Fibroblast of skin of left quadriceps (primary cell): ENCODE measurements at regions not wholly inside any gene's neighbourhood (a gene's known extent, or its start where the extent isn't known, plus 50 kb on each side); places are given as distances from the start of the nearest gene placed in this dataset.
"Not testable (repeated sequence)": the region's sequence is repeated elsewhere in the genome, so short reads cannot be mapped to it uniquely, and the experiment has no call there.

ENCODE experiments used
- DNase-seq, 2 experiments: peaks; one replicate each; pipeline ENCODE4 v3.0.0-alpha.2; 2013; ENCODE audit warnings: low read depth in 2 of 2

DNA sequence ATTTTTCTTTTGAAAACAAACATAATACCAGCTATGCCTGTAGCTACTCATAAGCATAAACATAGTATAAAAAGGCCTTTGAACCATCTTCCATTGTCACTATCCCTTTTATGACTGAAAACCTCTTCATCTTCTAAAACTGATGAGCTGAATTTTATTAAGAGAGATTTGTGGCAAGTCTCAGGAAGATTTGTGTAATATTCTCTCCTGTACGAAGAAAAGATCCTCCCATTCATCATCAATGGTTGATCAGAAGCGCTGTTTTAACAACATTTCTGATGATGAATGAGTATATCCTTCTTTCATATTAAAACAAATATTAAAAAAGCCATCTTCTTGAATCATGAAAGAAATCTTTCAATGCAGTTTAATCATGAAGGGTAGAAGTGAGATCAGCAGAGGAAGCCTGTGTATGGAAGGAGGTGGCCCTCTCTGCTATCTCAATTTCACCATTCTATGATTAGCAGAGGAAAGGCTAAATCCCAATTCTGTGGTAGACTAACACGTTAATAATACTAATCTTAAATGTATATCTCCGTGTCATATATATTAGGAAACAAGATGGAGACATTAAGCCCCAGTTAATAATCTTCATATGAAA is 430.2 kb downstream of the FRK start:
- DNase-seq = no peak

DNA sequence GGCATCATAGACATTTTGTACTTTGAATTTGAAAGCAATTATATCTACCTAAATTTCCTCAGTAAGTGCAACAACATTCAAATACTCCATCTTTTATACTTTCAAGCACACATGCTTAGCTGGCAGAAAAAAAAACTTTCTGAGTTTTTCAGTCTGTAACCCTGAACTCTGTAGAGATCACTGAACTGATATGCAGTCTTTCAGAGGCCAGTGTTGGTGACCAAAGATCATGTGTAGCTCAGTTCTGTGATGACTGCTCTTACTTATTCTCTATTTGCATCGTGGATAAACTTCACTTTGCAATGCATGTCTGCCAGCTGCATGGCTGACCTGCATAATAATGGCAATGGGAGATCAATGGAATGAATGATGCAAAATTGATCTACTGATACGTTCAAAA is 431.3 kb downstream of the FRK start:
- DNase-seq = no peak

DNA sequence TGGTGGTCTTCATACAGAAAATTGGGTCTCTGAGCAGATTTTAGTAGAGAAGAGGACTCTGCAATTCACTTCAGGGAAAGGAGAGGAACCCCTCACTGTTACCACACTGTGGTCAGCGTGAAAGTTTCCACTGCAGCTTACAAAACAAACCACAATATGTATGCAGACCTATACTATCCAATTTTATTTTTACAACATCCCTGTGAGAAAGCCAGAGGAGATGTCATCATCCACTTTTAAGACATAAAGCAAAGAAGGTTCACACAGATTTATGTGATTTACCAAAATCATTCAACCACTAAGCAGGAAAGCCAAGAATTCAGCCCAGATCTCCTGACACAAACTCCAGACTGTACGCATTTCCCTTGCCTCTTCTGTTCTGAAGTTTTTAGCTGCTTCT is 442.4 kb downstream of the FRK start:
- peak; percentile 84 to 86 for DNase-seq

DNA sequence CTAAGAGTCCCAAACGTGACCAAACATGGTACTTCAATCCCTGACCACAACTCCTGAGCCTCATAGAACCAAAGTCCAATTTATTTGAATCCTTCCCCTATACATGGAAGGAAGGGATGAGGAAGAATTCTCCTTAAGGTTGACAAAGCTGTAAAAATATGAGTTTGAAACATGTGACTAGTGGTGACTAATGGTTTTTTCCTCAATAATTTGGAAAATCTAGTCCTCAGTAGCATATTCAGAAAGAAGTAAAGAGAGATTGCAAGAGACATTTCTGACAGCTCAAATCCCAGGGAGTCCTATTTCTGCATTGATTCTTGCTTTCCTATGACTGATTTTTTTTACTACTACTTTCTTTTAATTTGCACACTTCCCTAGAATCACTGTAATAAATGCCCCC is 443.7 kb downstream of the FRK start:
- DNase-seq = peak in 1 of 2 experiments; percentile 10

DNA sequence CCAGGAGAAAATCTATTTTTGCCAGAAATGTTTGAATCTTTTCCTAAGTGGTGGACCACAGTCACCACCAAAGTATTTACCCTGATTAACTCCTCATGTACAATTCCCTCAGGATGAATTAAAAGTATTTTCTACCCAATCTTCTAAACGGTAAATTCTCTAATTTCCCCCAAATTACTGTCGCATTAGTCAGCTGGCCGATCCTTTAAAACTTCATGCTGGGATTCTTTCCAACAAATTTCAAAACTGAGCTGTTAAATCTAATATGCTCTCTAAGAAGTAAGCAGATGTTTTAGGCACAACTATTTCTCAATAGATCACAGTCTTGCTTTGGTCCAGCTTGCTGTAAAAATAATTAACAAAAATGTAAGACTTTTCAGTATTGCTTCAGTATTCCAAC is 447.2 kb downstream of the FRK start:
- peak; percentile 100 for DNase-seq

DNA sequence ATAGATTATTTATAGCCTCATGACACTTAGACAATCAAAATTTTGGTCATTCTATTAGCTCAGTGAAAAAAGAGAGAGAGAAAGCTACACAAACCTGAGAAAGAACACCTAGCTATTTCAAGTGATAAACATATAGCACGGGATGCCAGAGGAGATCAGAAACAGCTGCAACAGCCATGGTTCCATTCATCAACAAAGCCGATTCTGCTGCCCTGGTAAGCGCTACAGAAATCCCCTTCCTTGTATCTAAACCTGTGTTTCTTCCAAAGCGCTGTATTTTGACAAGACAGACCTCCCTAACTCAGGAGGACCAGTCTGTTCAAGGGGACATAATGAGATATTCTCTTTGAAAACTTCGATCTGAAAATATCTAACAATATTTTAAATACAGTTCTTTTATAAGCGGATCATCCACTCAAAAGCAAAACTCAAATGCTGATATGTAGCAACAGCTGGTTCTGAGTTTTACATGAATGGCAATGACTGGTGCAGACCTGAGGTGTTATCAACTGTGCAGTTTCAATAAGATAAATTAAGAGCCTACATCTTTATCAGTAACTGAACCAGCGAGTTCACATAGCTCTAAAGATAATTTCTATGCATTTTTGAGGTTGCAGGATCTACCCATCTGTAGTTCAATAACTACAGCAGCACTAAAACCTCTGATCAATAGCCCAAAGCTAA is 447.8 kb downstream of the FRK start:
- no peak for DNase-seq

DNA sequence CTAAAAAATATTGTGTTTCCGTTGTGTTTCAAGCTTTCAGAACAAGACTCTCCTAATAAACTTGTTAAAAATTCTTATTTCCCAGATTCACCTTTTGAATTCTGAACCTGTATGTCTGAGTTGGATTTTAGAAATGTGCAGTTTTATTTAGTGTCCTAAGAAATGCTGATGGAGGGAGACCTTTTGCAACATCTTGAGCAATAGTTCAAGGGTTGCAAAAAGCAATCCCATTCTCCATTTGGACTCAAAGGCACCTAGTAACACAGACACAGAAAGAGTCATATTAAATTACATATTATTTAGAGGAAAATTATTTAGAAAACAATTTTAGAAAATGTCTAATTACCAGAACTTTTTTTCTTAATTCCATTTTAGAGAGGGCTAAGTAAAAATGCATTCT is 448.5 kb downstream of the FRK start:
- no peak for DNase-seq

DNA sequence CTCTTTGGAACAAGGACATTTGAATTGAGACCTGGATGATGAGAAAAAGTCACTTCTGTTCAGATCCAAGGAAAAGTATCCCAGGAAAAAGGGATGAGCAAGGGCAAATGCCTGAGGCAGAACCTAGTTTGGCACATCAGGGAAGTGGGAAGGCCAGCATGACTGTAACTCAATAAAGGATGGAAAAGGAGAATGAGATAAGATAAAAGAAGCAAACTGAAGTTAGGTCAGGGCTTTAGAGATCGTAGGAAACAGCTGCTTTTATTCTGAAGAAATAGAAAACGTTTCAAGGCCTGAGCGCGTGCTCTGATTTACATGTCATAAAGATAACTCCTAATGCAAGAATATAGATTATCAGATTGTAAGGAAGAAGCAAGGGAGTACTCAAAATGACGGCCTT is 450.0 kb downstream of the FRK start:
- no peak for DNase-seq

DNA sequence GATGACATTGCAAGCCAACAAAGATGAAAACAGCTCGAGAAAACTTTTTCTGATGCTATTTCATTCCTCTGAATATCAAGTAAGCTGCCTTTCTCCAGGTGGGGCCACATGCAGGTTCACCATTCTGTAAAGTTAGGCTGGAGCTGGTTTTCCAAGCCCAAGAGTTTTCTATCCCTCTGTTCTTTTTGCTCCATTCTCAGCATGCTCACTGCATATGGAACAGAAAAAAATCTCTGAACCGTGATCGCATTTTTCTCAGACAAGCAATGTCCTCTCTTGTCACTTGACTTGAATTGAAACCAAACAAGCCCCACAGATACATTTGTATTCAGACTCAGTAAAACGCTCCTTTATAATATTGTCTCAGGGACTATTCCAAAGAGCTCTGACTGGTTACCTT is 451.6 kb downstream of the FRK start:
- DNase-seq = no peak

DNA sequence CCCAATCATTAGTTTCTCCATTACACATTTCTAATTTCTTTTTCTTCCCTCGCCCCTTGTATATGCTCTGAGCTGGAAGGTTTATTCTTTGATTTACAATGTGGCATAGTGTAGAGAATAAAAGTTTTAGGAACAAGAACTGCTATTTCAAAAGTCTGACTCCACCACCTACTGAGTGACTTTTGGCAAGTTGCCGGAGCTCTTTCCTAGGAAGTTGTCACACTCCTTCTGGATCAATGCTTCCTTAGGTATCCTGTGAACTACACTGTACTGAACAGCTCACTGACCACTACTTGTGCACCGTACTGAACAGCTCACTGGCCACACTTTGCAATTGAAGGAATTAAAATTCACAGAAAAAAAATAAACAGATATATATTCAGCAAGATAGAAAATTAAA is 458.2 kb downstream of the FRK start:
- DNase-seq = no peak

DNA sequence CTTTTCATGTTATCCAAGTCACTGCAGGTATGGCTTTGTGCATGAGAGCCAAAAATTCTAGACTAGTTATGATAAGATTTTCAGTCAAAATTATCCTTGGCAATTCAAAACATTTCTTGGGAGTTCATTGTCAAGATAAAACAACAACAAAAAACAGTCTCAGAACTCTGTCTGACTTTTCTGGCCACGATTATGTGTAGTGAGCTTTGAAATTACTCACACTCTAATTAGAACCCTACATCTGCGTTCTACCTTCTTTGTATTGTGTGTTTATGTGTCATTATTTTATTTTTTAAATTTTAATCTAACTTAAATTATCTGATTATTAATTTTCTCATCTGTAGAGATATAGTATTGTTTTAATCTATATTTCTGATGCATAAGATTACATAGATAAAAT is 459.2 kb downstream of the FRK start:
- DNase-seq = no peak

DNA sequence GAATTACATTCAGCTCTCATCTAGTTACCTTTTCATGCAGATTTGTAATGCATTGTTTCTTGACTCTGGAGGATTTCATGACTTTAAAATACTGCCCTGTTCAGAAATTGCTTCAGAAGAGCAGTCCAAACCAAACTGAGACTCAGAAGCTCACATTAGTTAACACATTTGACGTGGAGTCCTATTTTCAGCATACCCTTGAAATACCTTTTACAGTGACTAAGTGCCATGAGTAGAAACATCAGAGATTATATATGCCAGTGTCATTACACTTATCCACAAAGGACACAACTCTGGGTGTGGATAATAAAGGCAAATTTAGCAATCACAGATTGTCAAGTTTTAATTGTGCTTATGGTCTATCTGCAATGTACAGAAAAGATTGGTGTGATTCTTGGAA is 459.6 kb downstream of the FRK start:
- no peak for DNase-seq

DNA sequence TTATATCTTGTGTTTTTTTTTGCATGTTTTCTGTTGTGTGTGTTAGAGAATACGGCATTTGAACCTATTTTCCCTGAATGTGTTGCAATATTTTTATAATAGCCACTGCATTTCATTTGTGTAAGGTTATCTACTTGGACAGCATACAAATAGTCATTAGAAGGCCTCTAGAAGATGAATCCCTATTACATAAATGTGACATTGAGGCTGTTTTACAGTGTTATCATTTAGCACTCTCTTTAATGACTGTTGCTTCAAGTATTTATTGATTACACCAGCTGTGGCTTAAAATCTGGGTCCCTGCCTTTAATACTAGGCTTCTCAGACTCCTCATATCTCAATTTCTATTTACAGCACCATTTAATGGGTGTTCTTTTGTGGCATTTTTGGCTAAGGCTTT is 465.8 kb downstream of the FRK start:
- no peak for DNase-seq

DNA sequence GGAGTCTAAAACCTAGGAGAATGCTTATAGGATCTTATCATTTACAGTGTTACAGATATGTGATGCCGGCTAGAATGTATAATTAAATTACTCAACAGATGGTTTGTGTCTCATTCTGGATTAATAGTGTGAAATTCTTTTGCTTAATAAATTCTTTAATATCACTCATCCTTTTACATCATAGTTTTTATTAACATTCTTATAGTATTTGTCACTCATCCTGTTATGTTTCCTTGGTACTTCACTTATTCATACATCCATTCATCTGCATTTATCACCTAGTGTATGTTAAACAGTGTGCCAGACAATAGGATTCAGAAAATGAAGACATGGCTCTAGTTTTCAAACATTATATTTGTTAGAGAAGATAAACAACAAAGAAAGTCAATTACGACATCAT is 468.7 kb downstream of the FRK start:
- peak; percentile 44 to 56 for DNase-seq

DNA sequence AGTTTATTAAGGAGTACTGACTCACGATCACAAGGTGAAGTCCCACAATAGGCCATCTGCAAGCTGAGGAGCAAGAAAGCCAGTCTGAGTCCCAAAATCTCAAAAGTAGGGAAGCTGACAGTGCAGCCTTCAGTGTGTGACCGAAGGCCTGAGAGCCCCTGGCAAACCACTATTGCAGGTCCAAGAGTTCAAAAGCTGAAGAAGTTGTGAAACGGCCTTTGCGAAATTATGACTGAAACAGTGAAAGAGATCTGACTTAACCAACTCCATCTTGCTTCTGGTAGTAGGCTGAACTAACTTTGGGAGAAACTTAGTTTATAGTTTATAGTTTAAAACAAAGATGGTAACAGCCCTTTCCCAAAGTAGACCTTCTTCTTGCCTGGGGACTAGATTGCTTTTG is 471.6 kb downstream of the FRK start:
- DNase-seq = not testable (repeated sequence)

DNA sequence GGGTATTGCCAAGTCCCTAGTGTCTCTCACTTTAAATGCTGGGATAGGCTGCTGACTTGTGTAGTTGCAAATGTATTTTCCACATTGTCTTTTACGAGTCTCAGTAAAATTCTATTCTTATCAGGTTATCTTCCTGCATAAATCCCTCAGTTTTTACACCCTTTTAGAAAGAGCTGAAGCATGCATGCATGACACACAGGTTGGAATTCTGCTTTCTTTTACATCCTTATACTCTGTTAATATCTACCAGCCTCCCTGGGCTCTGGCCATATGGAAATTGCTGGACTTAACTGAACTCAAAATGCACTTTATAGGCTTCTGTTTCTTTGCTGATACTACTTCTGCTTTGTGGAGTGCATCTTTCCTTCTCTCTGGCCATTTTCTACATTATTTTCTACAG is 477.4 kb downstream of the FRK start:
- DNase-seq = no peak

DNA sequence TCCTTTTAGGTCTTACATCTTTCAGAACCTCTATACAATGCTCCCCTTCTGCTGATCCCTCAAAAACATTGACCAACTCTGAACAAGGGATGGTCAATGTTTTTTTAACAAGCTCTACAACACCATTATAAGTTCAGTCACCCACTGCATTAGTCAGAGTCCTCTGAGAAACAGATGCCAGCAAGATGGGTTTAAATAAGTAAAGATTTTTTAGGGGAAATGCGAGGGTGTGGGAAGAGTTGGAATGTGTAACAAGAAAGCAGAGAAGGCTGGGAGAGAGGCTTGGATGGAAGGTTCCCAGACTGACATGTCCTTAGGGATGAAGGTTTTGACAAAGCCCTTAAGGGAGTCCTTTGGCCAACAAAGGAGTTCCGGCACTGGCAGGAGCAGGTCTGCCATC is 478.3 kb downstream of the FRK start:
- no peak for DNase-seq

DNA sequence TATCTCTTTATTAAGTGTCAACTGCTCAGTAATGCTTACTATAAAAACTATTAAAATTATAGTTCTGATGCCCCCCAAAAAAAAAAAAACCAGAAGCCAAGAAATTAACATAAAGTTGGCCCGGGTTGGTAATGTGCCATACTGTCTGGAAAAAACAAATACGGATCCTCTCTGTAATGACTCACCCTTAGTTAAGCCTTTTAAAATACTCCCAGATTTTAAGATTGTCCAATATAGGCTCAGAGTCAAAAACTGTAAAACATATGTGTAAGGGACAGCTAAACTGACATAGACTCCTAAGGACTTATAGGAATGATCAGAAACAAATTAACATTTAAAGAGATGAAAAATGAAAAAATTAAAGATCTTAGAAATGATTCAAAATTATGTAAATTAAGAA is 481.1 kb downstream of the FRK start:
- not testable (repeated sequence) for DNase-seq

DNA sequence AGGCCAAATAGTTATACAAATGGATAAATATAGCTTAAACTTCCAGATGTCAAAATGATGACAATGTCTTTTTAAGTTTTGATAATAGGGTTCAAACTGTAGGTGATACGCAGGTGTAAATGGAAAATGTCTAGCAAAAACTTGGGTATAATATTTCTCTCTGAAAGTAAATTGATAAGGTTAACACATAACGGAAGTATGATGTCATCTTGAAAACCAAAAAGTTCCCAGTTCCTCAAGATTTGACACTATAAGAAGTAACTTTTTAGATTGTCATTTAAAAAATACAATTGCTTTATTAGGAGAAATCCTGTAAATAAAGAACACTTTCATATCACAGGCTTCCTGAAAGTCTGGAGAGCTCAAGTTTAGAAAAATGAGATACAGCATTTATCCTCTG is 483.4 kb downstream of the FRK start:
- DNase-seq = no peak

DNA sequence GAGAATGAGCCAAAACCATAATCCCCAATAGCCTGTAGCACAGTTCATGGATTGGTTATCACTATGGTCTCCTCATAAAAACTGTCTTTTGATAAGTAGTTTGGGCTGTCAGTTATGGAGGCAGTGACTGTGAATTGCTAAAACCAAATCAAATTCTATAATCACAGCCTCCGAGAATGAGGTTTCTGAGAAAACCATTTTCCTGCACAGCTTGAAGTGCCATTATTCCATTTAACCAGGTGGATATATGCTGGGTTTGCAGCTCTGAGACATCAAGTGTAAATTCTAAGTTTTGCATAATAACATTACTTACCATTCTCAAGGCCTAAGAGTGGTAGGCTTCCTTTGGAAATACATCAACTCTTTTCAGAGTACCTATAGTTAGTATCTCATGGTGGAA is 485.4 kb downstream of the FRK start:
- DNase-seq = no peak

DNA sequence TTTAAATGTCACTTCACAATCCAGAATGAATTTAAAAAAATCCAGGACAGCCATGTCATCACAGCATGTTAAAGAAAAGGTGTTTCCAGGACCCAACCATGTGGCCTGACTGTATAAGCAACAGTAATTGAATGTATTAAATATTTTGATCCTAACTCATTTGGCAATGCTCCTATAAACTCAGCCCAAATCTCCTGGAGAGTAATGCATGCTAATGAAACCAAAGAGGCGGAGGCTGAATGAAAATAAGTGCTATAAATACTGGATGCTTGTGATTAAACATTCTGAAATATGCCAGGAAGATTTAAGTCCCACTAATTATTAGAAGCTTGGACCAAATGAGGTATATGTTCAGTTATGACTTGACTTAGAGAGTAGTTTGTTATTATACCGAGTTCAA is 486.8 kb downstream of the FRK start:
- DNase-seq = peak; percentile 36 to 49

DNA sequence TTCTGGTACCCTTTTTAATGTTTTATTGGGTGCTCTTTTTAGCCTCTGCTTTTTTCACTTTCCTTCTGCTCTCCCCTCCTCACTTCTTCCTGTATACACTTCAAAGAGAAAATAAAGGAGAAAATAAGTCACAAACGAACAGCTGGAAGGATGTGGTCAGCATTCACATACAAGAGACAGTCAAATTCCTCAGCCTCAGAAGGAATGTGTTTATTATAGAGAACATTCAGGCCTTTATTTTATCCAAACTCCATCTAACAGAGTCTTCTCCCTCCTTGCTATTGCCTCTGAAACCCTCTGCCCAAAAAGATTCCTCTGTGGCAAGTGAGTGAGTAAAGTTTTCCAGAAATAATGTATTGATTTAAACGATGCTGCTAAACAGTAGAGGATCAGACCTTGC is 490.4 kb downstream of the FRK start:
- peak; percentile 32 to 50 for DNase-seq

DNA sequence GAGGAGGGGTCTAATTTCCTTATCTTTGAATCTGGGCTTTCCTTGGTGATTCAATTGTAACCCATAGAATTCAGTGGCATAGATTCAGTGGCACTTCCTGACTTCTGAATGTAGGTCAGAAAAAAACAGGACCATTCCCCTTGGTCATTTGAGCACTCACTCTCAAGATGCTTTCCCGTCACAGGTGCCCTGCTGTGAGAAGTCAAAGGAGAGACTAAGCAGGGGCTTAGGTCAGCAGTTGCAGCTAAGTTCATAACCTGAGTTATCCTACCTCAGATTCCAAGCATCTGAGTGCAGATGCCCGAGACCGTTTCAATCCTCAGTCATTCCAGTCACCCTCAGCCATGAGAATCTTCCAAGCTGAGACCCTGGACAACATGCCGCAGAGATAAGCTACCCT is 506.6 kb downstream of the FRK start:
- no peak for DNase-seq

DNA sequence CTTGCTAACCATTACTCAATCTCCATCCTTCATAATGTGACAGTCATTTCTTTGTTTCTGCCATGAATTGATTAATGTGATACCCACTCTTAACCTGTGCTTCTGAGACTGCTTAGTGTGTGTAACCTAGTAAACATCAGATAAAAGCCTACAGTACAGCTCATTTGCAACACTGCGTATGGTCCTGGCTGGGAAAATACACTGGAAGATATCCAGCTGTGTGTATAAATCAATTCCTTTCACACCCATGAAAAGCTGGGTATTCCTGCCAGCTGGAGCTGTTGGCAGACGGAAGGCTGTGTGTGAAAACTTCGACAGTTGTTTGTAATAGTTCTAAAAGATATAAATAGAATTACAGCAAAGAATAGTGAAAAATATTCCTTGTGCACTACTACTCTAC is 509.2 kb downstream of the FRK start:
- DNase-seq = no peak
